B cell (primary cell): ENCODE measurements at regions not wholly inside any gene's neighbourhood (a gene's known extent, or its start where the extent isn't known, plus 50 kb on each side); places are given as distances from the start of the nearest gene placed in this dataset.

Experiments
- ATAC-seq: fragments of 200-7000 bp; cut with Tn5 transposase; one replicate; pipeline ENCODE4 v1.10.0; 2021; ENCODE audit warnings: low read depth, mild to moderate bottlenecking, moderate number of reproducible peaks, moderate library complexity
- CTCF ChIA-PET: fragments of 350-600 bp; sonication (Branson Sonifier 250); formaldehyde crosslinking; loops from one replicate; lab custom pipeline; 2021; ENCODE audit warnings: antibody characterized with exemption, inconsistent platforms; lab: Charles Lee
- POLR2A ChIA-PET: fragments of 350-600 bp; sonication (Branson Sonifier 250); formaldehyde crosslinking; loops from one replicate; lab custom pipeline; 2021; ENCODE audit warnings: antibody characterized with exemption; lab: Charles Lee
- DNase-seq: peaks from one replicate; pipeline ENCODE4 v3.0.0; 2013
- H2AFZ ChIP-seq: 2 replicates; pipeline ENCODE4 v1.6.1; 2012; ENCODE audit warnings: mild to moderate bottlenecking, low read depth, low read length; ENCODE audit not compliant: insufficient read depth, poor library complexity, severe bottlenecking
- H3K27ac ChIP-seq, 2 donors: 1 replicate in 1 of 2; 2 replicates in 1 of 2; pipeline ENCODE4 v1.5.1; 2012 to 2013; ENCODE audit warnings: low read length in 2 of 2, mild to moderate bottlenecking in 2 of 2, moderate library complexity in 1 of 2
- H3K27me3 ChIP-seq, 4 experiments: fragments of 200-600 bp in 1 of 4; sonication (generic) in 1 of 4; replicated peaks in 1 of 4; 1 replicate in 2 of 4; 2 replicates in 2 of 4; pipeline versions ENCODE4 v1.6.1 to v1.7.0; 2013 to 2016; ENCODE audit warnings: low read length in 3 of 4, mild to moderate bottlenecking in 2 of 4, mixed read lengths in 1 of 4, moderate library complexity in 1 of 4; ENCODE audit not compliant: insufficient read depth in 4 of 4, control insufficient read depth in 3 of 4; ENCODE audit errors: control extremely low read depth in 1 of 4
- H3K36me3 ChIP-seq, 2 experiments: replicated peaks in 1 of 2; 1 replicate in 1 of 2; 2 replicates in 1 of 2; pipeline versions ENCODE4 v1.6.1 to v1.7.1; 2013; ENCODE audit warnings: low read length in 1 of 2; ENCODE audit not compliant: insufficient read depth in 2 of 2, control insufficient read depth in 1 of 2; ENCODE audit errors: control extremely low read depth in 1 of 2, extremely low read depth in 1 of 2
- H3K4me1 ChIP-seq, 2 donors: fragments of 200-600 bp in 1 of 2; sonication (generic) in 1 of 2; 1 replicate in 1 of 2; 2 replicates in 1 of 2; pipeline versions ENCODE4 v1.5.1 to v1.6.1; 2013 to 2017; ENCODE audit warnings: low read length in 2 of 2; ENCODE audit not compliant: control insufficient read depth in 2 of 2, insufficient read depth in 2 of 2
- H3K4me2 ChIP-seq: replicated peaks from 2 replicates; pipeline ENCODE3; 2012; ENCODE audit warnings: mild to moderate bottlenecking, low read depth, low read length; ENCODE audit not compliant: poor library complexity, severe bottlenecking
- H3K4me3 ChIP-seq, 5 experiments: fragments of 200-600 bp in 1 of 5; sonication (generic) in 1 of 5; 1 replicate in 3 of 5; 2 replicates in 2 of 5; pipeline versions ENCODE4 v1.5.1 to v1.7.0; 2011 to 2016; ENCODE audit warnings: low read length in 4 of 5, mild to moderate bottlenecking in 4 of 5, low read depth in 2 of 5, control low read depth in 1 of 5, moderate library complexity in 1 of 5; ENCODE audit not compliant: insufficient read depth in 1 of 5; ENCODE audit errors: control extremely low read depth in 1 of 5, extremely low read depth in 1 of 5
- H3K79me2 ChIP-seq: fragments of 200-600 bp; sonication (generic); one replicate; pipeline ENCODE4 v1.6.0; 2016; ENCODE audit warnings: low read length; ENCODE audit not compliant: control insufficient read depth, insufficient read depth
- H3K9ac ChIP-seq: fragments of 200-600 bp; sonication (generic); 2 replicates; pipeline ENCODE4 v1.6.1; 2017; ENCODE audit warnings: mild to moderate bottlenecking, low read length, moderate library complexity
- H3K9me3 ChIP-seq, 3 donors: one replicate each; pipeline versions ENCODE4 v1.6.1 to v1.7.1; 2013; ENCODE audit warnings: low read length in 2 of 3; ENCODE audit not compliant: control insufficient read depth in 2 of 3, insufficient read depth in 1 of 3; ENCODE audit errors: control extremely low read depth in 1 of 3
- H4K20me1 ChIP-seq: 2 replicates; pipeline ENCODE4 v1.6.0; 2012; ENCODE audit warnings: mild to moderate bottlenecking, low read length; ENCODE audit not compliant: insufficient read depth, control insufficient read depth, poor library complexity, severe bottlenecking
- H3K27ac Mint-ChIP-seq: one replicate; pipeline ENCODE4 v1.8.0; 2021; ENCODE audit warnings: mixed read lengths
- H3K27me3 Mint-ChIP-seq: one replicate; pipeline ENCODE4 v1.8.0; 2021; ENCODE audit warnings: mixed read lengths
- H3K4me1 Mint-ChIP-seq: one replicate; pipeline ENCODE4 v1.8.0; 2021; ENCODE audit warnings: mixed read lengths
- H3K4me3 Mint-ChIP-seq: one replicate; pipeline ENCODE4 v1.8.0; 2021; ENCODE audit warnings: mixed read lengths
- H3K9me3 Mint-ChIP-seq: one replicate; pipeline ENCODE4 v1.8.0; 2022; ENCODE audit warnings: mixed read lengths; ENCODE audit not compliant: insufficient read depth
- EZH2 ChIP-seq: IDR thresholded peaks from 2 replicates; pipeline ENCODE4 v1.6.1; 2012; ENCODE audit warnings: borderline replicate concordance, low read depth, mild to moderate bottlenecking, moderate library complexity, low read length; ENCODE audit not compliant: insufficient read depth, poor library complexity, severe bottlenecking
- WGBS: methylation state at CpG from one replicate; pipeline ENCODE4 v1.1.5; 2013; ENCODE audit warnings: missing lambda C conversion rate; ENCODE audit not compliant: insufficient coverage; 5-methylcytosine and 5-hydroxymethylcytosine counted together
- intact Hi-C: fragments of 100-400 bp; cut with micrococcal nuclease; formaldehyde crosslinking; loops from one replicate; pipeline ENCODE4 v1.10.0; 2022
- TF ChIP-seq, protein P1 (sequence below): fragments of 200-600 bp; IDR thresholded peaks from one replicate; pipeline ENCODE4 v1.8.0; 2022; ENCODE audit warnings: antibody characterized with exemption, mild to moderate bottlenecking

GRCh38 chr4:57628004-57628403 lies 517.8 kb upstream of the IGFBP7 start:
- Mint-ChIP-seq H3K9me3 (peaks cover 10% of the 10 kb centered on the region), H3K27ac (no peak overlapping the region), H3K27me3 (no peaks in the 10 kb centered on the region), H3K4me3 (no peak overlapping the region), H3K4me1 (no peaks in the 10 kb centered on the region)
- H3K4me1 ChIP-seq = no peaks in the 10 kb centered on the region
- TF ChIP-seq, protein P1, sequence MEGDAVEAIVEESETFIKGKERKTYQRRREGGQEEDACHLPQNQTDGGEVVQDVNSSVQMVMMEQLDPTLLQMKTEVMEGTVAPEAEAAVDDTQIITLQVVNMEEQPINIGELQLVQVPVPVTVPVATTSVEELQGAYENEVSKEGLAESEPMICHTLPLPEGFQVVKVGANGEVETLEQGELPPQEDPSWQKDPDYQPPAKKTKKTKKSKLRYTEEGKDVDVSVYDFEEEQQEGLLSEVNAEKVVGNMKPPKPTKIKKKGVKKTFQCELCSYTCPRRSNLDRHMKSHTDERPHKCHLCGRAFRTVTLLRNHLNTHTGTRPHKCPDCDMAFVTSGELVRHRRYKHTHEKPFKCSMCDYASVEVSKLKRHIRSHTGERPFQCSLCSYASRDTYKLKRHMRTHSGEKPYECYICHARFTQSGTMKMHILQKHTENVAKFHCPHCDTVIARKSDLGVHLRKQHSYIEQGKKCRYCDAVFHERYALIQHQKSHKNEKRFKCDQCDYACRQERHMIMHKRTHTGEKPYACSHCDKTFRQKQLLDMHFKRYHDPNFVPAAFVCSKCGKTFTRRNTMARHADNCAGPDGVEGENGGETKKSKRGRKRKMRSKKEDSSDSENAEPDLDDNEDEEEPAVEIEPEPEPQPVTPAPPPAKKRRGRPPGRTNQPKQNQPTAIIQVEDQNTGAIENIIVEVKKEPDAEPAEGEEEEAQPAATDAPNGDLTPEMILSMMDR = no peak
- no peak for TF ChIP-seq EZH2
- H2AFZ ChIP-seq = no peak overlapping the region
- CTCF ChIA-PET = no interaction called here
- intact Hi-C loops = no loop called here
- H3K27ac ChIP-seq = no peak overlapping the region
- H4K20me1 ChIP-seq = no peaks in the 10 kb centered on the region
- peaks cover 0 to 6% (median 0%) of the 10 kb centered on the region in 3 donors for H3K9me3 ChIP-seq
- ATAC-seq = no peak
- H3K79me2 ChIP-seq = no peaks in the 10 kb centered on the region
- no peak for DNase-seq
- H3K9ac ChIP-seq = no peak overlapping the region
- POLR2A ChIA-PET = no interaction called here
- 100% methylated on average over 2 of the region's 5 CpGs for WGBS
- no peaks in the 10 kb centered on the region for H3K36me3 ChIP-seq
- no peak overlapping the region for H3K4me3 ChIP-seq
- H3K27me3 ChIP-seq = no peaks in the 10 kb centered on the region
- H3K4me2 ChIP-seq = no peak overlapping the region

- no peaks in the 10 kb centered on the region for H3K79me2 ChIP-seq
- ChIA-PET CTCF (no interaction called here), POLR2A (no interaction called here)
These were observed 504.2 kb upstream of the IGFBP7 start for GRCh38 chr4:57614257-57614932.

More at GRCh38 chr4:57614257-57614932, 504.2 kb upstream of the IGFBP7 start:
- Histone ChIP-seq H4K20me1 (no peaks in the 10 kb centered on the region), H3K4me1 (no peaks in the 10 kb centered on the region), H3K27me3 (no peaks in the 10 kb centered on the region), H2AFZ (no peak overlapping the region), H3K27ac (no peak overlapping the region), H3K9me3 (no peaks in the 10 kb centered on the region), H3K9ac (no peak overlapping the region), H3K4me2 (no peak overlapping the region), H3K4me3 (no peak overlapping the region), H3K36me3 (no peaks in the 10 kb centered on the region)
- intact Hi-C loops = no loop called here
- no peak overlapping the region for H3K27ac Mint-ChIP-seq
- no peak for ATAC-seq
- TF ChIP-seq, protein P1 = no peak
- TF ChIP-seq EZH2 = no peak
- no peaks in the 10 kb centered on the region for H3K4me1 Mint-ChIP-seq
- WGBS = 83% methylated on average over 4 of the region's 5 CpGs
- no peaks in the 10 kb centered on the region for H3K27me3 Mint-ChIP-seq
- H3K4me3 Mint-ChIP-seq = no peak overlapping the region
- H3K9me3 Mint-ChIP-seq = no peaks in the 10 kb centered on the region
- DNase-seq = no peak
